A549 (cell line): ENCODE measurements at regions not wholly inside any gene's neighbourhood (a gene's known extent, or its start where the extent isn't known, plus 50 kb on each side); places are given as distances from the start of the nearest gene placed in this dataset.

Experiments
- ATAC-seq, 2 experiments: fragments of 200-7000 bp in 1 of 2; fragments of >200 bp in 1 of 2; cut with Nextera tagmentation in 1 of 2; cut with Tn5 transposase in 1 of 2; 3 replicates each; pipeline versions ENCODE4 v1.8.0 to v1.9.1; 2018 to 2020; ENCODE audit warnings: mild to moderate bottlenecking in 1 of 2, moderate library complexity in 1 of 2
- CTCF ChIA-PET: fragments of 300-600 bp; sonication (Branson Sonifier 250); formaldehyde crosslinking; extraction: SDS; loops from one replicate; lab custom pipeline; 2021; ENCODE audit warnings: antibody characterized with exemption, inconsistent platforms; lab: Yijun Ruan, JAX
- POLR2A ChIA-PET: fragments of 350-600 bp; formaldehyde crosslinking; extraction: SDS; loops from one replicate; lab custom pipeline; 2021; ENCODE audit warnings: antibody characterized with exemption, inconsistent platforms; lab: Yijun Ruan, JAX
- DNase-seq, 2 experiments: peaks; one replicate each; pipeline versions ENCODE4 v3.0.0 to v3.0.0-alpha.2; 2011 to 2016; ENCODE audit warnings: low read depth in 1 of 2, low spot score in 1 of 2
- FAIRE-seq: peaks from 2 replicates; lab custom pipeline; 2011; peaks lifted over from hg19 to GRCh38; lab: Jason Lieb, UNC
- H3K27ac ChIP-seq, 2 experiments: fragments of >200 bp; sonication (Bioruptor Twin); formaldehyde crosslinking; 3 replicates each; pipeline ENCODE4 v1.5.1; 2016 to 2017
- H3K4me1 ChIP-seq: fragments of >200 bp; sonication (Bioruptor Twin); formaldehyde crosslinking; 3 replicates; pipeline ENCODE4 v1.6.1; 2016
- H3K4me2 ChIP-seq: fragments of >200 bp; sonication (Bioruptor Twin); formaldehyde crosslinking; 3 replicates; pipeline ENCODE4 v1.6.1; 2016
- H3K4me3 ChIP-seq: fragments of >200 bp; sonication (Bioruptor Twin); formaldehyde crosslinking; 3 replicates; pipeline ENCODE4 v1.5.1; 2016
- H3K9me3 ChIP-seq: fragments of >200 bp; sonication (Bioruptor Twin); formaldehyde crosslinking; 3 replicates; pipeline ENCODE4 v1.6.1; 2016
- BHLHE40 ChIP-seq: IDR thresholded peaks from 2 replicates; pipeline ENCODE4 v1.6.1; 2012; ENCODE audit warnings: low read depth, low read length, inconsistent platforms
- CHD4 ChIP-seq: fragments of 200-600 bp; sonication (generic); IDR thresholded peaks from 2 replicates; pipeline ENCODE4 v1.6.1; 2016; ENCODE audit warnings: antibody characterized with exemption, mild to moderate bottlenecking, borderline replicate concordance
- EHMT2 ChIP-seq: fragments of 200-600 bp; sonication (generic); IDR thresholded peaks from 2 replicates; pipeline ENCODE4 v1.6.1; 2016; ENCODE audit warnings: antibody characterized with exemption, low read depth, mild to moderate bottlenecking, moderate library complexity
- FOSB ChIP-seq: fragments of 250-450 bp; sonication (Bioruptor Pico); IDR thresholded peaks from 2 replicates; pipeline ENCODE4 v1.5.0; 2020; ENCODE audit warnings: mild to moderate bottlenecking, moderate library complexity
- HDAC2 ChIP-seq: fragments of 200-600 bp; sonication (generic); IDR thresholded peaks from 2 replicates; pipeline ENCODE4 v1.6.1; 2016
- HEYL ChIP-seq: fragments of 250-450 bp; sonication (Bioruptor Pico); IDR thresholded peaks from 2 replicates; pipeline ENCODE4 v1.8.0; 2021; ENCODE audit warnings: mild to moderate bottlenecking, moderate library complexity
- JUNB ChIP-seq: fragments of >200 bp; sonication (Bioruptor Twin); formaldehyde crosslinking; IDR thresholded peaks from 2 replicates; pipeline ENCODE4 v1.6.1; 2016
- MAFK ChIP-seq: fragments of 450-650 bp; IDR thresholded peaks from 2 replicates; pipeline ENCODE4 v1.6.1; 2014; ENCODE audit not compliant: partially characterized antibody
- MYC ChIP-seq: IDR thresholded peaks from 2 replicates; pipeline ENCODE4 v1.6.1; 2012; ENCODE audit warnings: mild to moderate bottlenecking, inconsistent platforms, low read length, improper control_type of control experiment, borderline replicate concordance
- NR3C1 ChIP-seq: fragments of >200 bp; sonication (Bioruptor Twin); formaldehyde crosslinking; IDR thresholded peaks from 3 replicates; pipeline ENCODE4 v1.6.1; 2017
- PBX3 ChIP-seq: IDR thresholded peaks from 2 replicates; pipeline ENCODE4 v1.6.1; 2012
- PHF8 ChIP-seq: fragments of 200-600 bp; sonication (generic); IDR thresholded peaks from 2 replicates; pipeline ENCODE4 v1.6.1; 2016; ENCODE audit warnings: low read depth, mild to moderate bottlenecking, antibody characterized with exemption, moderate library complexity, borderline replicate concordance
- POLR2A ChIP-seq: IDR thresholded peaks from 2 replicates; pipeline ENCODE4 v1.6.1; 2012; ENCODE audit warnings: mild to moderate bottlenecking, low read length
- POLR2AphosphoS2 ChIP-seq: conservative IDR thresholded peaks from 2 replicates; pipeline ENCODE4 v1.6.1; 2012; ENCODE audit warnings: low read length, improper control_type of control experiment, inconsistent platforms
- REST ChIP-seq: fragments of 200-600 bp; sonication (generic); IDR thresholded peaks from 2 replicates; pipeline ENCODE4 v1.6.1; 2016; ENCODE audit warnings: antibody characterized with exemption, mild to moderate bottlenecking, moderate library complexity
- RFX5 ChIP-seq: fragments of 450-650 bp; IDR thresholded peaks from 2 replicates; pipeline ENCODE4 v1.7.1; 2014; ENCODE audit warnings: antibody characterized with exemption, mild to moderate bottlenecking, moderate library complexity
- SMC3 ChIP-seq: fragments of >200 bp; sonication (Bioruptor Twin); formaldehyde crosslinking; IDR thresholded peaks from 3 replicates; pipeline ENCODE4 v1.6.1; 2018; ENCODE audit warnings: inconsistent platforms
- TFCP2L1 ChIP-seq: fragments of 250-450 bp; sonication (Bioruptor Pico); IDR thresholded peaks from 2 replicates; pipeline ENCODE4 v1.5.0; 2021; ENCODE audit warnings: mild to moderate bottlenecking
- ZSCAN20 ChIP-seq: fragments of 250-450 bp; sonication (Bioruptor Pico); IDR thresholded peaks from 2 replicates; pipeline ENCODE4 v1.8.0; 2022; ENCODE audit warnings: mild to moderate bottlenecking, moderate library complexity
- WGBS: methylation state at CpG from one replicate; pipeline ENCODE4 v1.1.6; 2017; ENCODE audit errors: missing lambda C conversion rate; 5-methylcytosine and 5-hydroxymethylcytosine counted together
- TF ChIP-seq, protein P1 (sequence below): fragments of >200 bp; sonication (Bioruptor Twin); formaldehyde crosslinking; IDR thresholded peaks from 3 replicates; pipeline ENCODE4 v1.6.1; 2016
- TF ChIP-seq, protein P2 (sequence below): IDR thresholded peaks from 2 replicates; pipeline ENCODE4 v1.6.1; 2012

DNA sequence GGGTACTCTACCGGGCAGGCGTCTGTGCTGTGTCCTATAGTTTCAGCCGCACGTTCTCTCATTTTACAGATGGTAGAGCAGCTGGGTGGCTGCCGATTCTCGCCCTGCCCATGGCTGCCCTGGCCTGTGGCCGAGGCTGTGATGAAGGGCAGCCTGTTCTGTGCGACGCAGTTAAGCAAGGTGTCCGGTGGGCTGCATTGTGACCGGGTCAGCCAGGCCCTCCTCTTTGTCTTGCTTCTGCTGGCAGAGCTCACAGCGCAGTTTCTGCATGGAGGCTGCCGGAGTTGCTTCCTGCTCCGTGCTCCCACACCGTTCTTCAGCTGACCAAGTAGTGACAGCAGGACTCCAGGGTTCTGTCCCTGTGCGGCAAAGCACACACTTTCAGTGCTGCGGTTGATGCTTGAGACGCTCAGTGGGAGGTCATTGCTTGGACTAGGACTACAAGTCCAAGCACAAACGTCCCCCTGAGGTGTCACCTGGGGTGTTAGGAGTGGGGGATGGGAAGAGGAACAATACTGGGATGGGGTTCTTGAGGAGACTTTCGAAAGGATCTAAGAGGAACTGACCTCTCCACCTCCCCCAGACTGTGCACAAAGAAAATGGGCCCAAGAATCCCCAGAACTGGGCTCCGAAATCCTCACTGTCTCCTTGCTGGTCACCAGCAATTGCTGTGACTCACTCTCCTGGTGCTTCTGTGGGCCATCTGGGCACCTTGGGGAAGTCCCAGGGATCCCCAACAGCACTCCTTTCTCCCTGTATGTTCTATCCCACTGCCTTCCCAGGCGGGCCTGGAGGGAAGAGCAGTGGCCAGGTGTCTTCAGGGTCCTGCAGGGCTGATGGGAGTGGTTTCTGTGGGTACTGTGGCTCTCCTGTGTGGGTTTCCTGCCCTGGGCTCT lies 58.2 kb downstream of the GADD45G start:
- Histone ChIP-seq H3K4me2 (peak overlapping the region; percentile 82), H3K4me3 (no peak overlapping the region), H3K4me1 (no peaks in the 10 kb centered on the region), H3K9me3 (no peaks in the 10 kb centered on the region), H3K27ac (no peak overlapping the region)
- POLR2A ChIA-PET, result no interaction called here
- no peak for ATAC-seq
- FAIRE-seq, result no peak
- TF ChIP-seq POLR2A (no peak), EHMT2 (no peak), ZSCAN20 (no peak), SMC3 (no peak), JUNB (no peak)
- CTCF ChIA-PET, result interaction anchor here (1.3 kb wide), 1 partner anchor 52 kb away, joined by 3 read pairs; no protein-coding TSS in a partner anchor
- WGBS, result 81% methylated on average over 16 of the region's 22 CpGs
- DNase-seq, result no peak

DNA sequence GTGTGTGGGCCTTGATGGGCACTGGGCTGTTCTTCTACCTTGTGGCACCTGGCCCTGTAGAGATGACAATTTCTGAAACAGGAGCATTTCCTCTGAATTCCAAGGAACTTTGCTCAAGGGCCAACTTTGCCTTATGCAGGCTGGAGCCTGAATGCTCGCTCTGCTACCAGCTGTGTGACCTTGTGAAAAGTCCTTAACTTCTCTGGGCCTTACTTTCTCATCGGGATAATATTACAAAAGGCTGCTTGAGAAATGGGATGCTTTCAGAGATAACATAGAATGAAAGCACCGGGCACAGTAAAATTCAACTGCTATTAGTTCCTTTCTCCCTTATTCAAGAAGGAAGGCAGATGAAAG lies 58.8 kb downstream of the GADD45G start:
- no peak for FAIRE-seq
- ATAC-seq, result no peak
- H3K4me3 ChIP-seq, result no peak overlapping the region
- DNase-seq, result no peak
- H3K4me1 ChIP-seq, result no peaks in the 10 kb centered on the region
- H3K9me3 ChIP-seq, result no peaks in the 10 kb centered on the region
- ChIA-PET POLR2A (no interaction called here), CTCF (interaction anchor here (1.3 kb wide), 1 partner anchor 53 kb away, joined by 3 read pairs; no protein-coding TSS in a partner anchor)
- 59% methylated on average over 3 of the region's 3 CpGs for WGBS
- no peak overlapping the region for H3K27ac ChIP-seq
- TF ChIP-seq REST, result no peak
- TF ChIP-seq, protein P1, sequence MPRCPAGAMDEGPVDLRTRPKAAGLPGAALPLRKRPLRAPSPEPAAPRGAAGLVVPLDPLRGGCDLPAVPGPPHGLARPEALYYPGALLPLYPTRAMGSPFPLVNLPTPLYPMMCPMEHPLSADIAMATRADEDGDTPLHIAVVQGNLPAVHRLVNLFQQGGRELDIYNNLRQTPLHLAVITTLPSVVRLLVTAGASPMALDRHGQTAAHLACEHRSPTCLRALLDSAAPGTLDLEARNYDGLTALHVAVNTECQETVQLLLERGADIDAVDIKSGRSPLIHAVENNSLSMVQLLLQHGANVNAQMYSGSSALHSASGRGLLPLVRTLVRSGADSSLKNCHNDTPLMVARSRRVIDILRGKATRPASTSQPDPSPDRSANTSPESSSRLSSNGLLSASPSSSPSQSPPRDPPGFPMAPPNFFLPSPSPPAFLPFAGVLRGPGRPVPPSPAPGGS, result no peak
- no peak for TF ChIP-seq NR3C1
- TF ChIP-seq BHLHE40, result no peak
- TF ChIP-seq SMC3, result no peak
- TF ChIP-seq POLR2AphosphoS2, result no peak
- TF ChIP-seq, protein P2, sequence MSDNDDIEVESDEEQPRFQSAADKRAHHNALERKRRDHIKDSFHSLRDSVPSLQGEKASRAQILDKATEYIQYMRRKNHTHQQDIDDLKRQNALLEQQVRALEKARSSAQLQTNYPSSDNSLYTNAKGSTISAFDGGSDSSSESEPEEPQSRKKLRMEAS, result no peak
- TF ChIP-seq MAFK, result no peak
- TF ChIP-seq FOSB (CRISPR knock-in tag), result no peak
- no peak for TF ChIP-seq TFCP2L1 (CRISPR knock-in tag)
- no peak for TF ChIP-seq PHF8
- TF ChIP-seq RFX5, result no peak
- TF ChIP-seq EHMT2, result no peak
- no peak for TF ChIP-seq CHD4
- no peak overlapping the region for H3K4me2 ChIP-seq

- no peak for ATAC-seq
- H3K4me2 ChIP-seq, result no peak overlapping the region
- no peaks in the 10 kb centered on the region for H3K4me1 ChIP-seq
- H3K4me3 ChIP-seq, result no peak overlapping the region
- no peak for DNase-seq
- CTCF ChIA-PET, result interaction anchor here (0.8 to 1.3 kb wide), 2 partner anchors 54 to 1092 kb away, joined by 3 read pairs; no protein-coding TSS in a partner anchor
- no peak for TF ChIP-seq SMC3
- TF ChIP-seq ZSCAN20, result no peak
- no peak for TF ChIP-seq HEYL
- no peak for TF ChIP-seq HDAC2
- TF ChIP-seq PBX3, result no peak
- no peak for TF ChIP-seq TFCP2L1 (CRISPR knock-in tag)
- no peak for TF ChIP-seq JUNB
- no peak for TF ChIP-seq MYC
- TF ChIP-seq, all 56 proteins: peak for 0
- 84% methylated on average over 4 of the region's 4 CpGs for WGBS
- no peak for FAIRE-seq
- H3K27ac ChIP-seq, result no peak overlapping the region
- no peaks in the 10 kb centered on the region for H3K9me3 ChIP-seq
- POLR2A ChIA-PET, result no interaction called here
Measured at GRCh38 chr9:89664010-89664409, 59.2 kb downstream of the GADD45G start.
